ENCODE measurements at regions not wholly inside any gene's neighbourhood (a gene's known extent, or its start where the extent isn't known, plus 50 kb on each side); places are given as distances from the start of the nearest gene placed in this dataset.

DNA sequence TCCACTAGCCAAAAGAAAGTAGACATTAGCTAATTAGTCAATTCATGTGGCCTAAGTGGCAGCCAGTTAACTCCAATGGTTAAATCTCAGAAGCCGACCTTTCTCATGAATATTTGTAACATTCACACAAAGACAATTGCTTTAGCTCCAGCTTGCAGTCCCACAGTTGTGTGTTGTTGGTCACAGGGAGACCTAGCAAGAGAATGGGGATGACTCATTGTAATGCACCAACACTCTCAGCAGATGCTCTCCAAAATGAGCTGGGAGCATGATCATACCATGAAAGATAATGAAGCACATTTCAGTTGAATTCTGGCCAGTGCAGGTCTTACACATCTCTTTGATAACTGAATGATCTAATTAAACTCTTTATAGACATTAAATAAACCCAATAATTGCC, 160.4 kb downstream of the HLX start:
- TF ChIP-seq, protein P1, sequence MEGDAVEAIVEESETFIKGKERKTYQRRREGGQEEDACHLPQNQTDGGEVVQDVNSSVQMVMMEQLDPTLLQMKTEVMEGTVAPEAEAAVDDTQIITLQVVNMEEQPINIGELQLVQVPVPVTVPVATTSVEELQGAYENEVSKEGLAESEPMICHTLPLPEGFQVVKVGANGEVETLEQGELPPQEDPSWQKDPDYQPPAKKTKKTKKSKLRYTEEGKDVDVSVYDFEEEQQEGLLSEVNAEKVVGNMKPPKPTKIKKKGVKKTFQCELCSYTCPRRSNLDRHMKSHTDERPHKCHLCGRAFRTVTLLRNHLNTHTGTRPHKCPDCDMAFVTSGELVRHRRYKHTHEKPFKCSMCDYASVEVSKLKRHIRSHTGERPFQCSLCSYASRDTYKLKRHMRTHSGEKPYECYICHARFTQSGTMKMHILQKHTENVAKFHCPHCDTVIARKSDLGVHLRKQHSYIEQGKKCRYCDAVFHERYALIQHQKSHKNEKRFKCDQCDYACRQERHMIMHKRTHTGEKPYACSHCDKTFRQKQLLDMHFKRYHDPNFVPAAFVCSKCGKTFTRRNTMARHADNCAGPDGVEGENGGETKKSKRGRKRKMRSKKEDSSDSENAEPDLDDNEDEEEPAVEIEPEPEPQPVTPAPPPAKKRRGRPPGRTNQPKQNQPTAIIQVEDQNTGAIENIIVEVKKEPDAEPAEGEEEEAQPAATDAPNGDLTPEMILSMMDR (IDR thresholded peaks at IDR 0.05; ENCODE audit: insufficient read depth, low read length), result no peak
- no peak for TF ChIP-seq POLR2AphosphoS5 (IDR thresholded peaks at IDR 0.05; ENCODE audit: low read depth)
- TF ChIP-seq, protein P2, sequence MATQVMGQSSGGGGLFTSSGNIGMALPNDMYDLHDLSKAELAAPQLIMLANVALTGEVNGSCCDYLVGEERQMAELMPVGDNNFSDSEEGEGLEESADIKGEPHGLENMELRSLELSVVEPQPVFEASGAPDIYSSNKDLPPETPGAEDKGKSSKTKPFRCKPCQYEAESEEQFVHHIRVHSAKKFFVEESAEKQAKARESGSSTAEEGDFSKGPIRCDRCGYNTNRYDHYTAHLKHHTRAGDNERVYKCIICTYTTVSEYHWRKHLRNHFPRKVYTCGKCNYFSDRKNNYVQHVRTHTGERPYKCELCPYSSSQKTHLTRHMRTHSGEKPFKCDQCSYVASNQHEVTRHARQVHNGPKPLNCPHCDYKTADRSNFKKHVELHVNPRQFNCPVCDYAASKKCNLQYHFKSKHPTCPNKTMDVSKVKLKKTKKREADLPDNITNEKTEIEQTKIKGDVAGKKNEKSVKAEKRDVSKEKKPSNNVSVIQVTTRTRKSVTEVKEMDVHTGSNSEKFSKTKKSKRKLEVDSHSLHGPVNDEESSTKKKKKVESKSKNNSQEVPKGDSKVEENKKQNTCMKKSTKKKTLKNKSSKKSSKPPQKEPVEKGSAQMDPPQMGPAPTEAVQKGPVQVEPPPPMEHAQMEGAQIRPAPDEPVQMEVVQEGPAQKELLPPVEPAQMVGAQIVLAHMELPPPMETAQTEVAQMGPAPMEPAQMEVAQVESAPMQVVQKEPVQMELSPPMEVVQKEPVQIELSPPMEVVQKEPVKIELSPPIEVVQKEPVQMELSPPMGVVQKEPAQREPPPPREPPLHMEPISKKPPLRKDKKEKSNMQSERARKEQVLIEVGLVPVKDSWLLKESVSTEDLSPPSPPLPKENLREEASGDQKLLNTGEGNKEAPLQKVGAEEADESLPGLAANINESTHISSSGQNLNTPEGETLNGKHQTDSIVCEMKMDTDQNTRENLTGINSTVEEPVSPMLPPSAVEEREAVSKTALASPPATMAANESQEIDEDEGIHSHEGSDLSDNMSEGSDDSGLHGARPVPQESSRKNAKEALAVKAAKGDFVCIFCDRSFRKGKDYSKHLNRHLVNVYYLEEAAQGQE (IDR thresholded peaks at IDR 0.05; ENCODE audit: insufficient replicate concordance, low read depth), result no peak
